Superior temporal gyrus (tissue), 1 donor: ENCODE measurements at regions not wholly inside any gene's neighbourhood (a gene's known extent, or its start where the extent isn't known, plus 50 kb on each side); places are given as distances from the start of the nearest gene placed in this dataset.

ENCODE experiments used
- DNase-seq: peaks from one replicate; pipeline ENCODE4 v3.0.0-alpha.2; 2016; ENCODE audit errors: extremely low spot score

DNA sequence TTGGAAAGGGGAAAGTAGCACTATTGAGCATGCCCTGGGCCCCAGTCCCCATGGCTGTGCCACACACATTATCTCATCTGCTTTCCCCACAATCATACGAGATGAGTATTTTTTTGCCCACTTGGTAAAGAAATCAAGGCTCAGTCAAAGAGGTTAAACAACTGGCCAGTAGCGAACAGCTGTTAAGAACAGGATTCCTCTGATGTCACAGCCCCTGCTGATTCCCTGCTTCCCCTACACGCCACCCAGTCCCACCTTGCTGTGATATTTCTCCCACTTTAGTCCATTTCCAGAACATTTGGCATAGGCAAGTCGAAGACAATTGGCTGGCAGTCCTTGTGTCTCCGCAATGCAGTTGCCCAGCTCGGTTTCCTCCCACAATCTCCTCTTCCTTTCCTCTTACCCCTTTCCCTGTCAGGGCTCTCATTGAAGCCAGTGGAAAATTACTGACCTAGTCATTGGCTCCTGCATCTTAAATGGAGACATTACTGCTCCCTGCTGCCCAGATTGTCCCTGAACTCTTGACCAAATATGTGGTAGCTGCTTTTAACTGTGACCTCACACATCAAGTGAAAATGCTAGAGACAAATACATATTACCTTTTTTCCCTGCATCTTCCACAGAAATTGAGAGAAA is 56.5 kb upstream of the EEPD1 start:
- DNase-seq, result no peak

DNA sequence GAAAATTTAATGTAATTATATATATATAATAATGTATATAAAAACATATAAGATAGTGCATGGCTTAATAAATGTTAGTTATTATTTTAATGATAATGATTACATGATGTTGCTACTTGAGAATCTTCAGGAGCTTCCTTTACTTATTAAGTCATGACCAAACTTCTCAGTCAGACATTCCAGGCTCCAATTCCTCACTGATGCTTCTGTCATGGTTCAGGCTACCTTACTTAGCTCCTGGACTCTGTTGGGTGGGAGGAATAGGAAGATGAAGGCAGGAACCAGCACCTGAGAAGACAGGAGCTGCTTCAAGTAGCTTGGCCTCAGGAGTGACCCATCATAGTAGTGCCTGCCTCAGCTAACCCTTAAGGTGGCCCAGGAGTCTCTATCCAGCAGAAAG is 55.0 kb upstream of the EEPD1 start:
- DNase-seq, result no peak

GRCh38 chr7:36100226-36100625 is 52.8 kb upstream of the EEPD1 start:
- DNase-seq, result no peak

- DNase-seq, result no peak
Measured at GRCh38 chr7:36100634-36101033, 52.4 kb upstream of the EEPD1 start.
